K562 (cell line): ENCODE measurements at regions not wholly inside any gene's neighbourhood (a gene's known extent, or its start where the extent isn't known, plus 50 kb on each side); places are given as distances from the start of the nearest gene placed in this dataset.

Source experiments
- ATAC-seq: fragments of 200-7000 bp; cut with Tn5 transposase; 3 replicates; pipeline ENCODE4 v1.9.1; 2020; ENCODE audit warnings: moderate library complexity
- BruUV-seq: library from RNA; stranded (reverse); fragments of 400-500 nt; replicated peaks from 2 replicates; lab custom pipeline; 2021; lab: Mats Ljungman, UMichigan
- CTCF ChIA-PET: fragments of 300-600 bp; formaldehyde crosslinking; extraction: SDS; loops from one replicate; lab custom pipeline; 2021; ENCODE audit warnings: low intra/inter-chr PET ratio; lab: Yijun Ruan, JAX
- POLR2A ChIA-PET: fragments of 300-600, 350-650 bp; sonication (Branson Sonifier 250); formaldehyde crosslinking; extraction: SDS; loops from one replicate; lab custom pipeline; 2021; ENCODE audit warnings: antibody characterized with exemption, inconsistent platforms; lab: Yijun Ruan, JAX
- DNase-seq, 4 experiments: peaks; one replicate each; pipeline versions ENCODE4 v3.0.0 to v3.0.0-alpha.2; 2011 to 2018; ENCODE audit warnings: low spot score in 3 of 4, mixed read lengths in 3 of 4; ENCODE audit errors: extremely low read depth in 1 of 4
- FAIRE-seq: peaks from 2 replicates; lab custom pipeline; 2011; peaks lifted over from hg19 to GRCh38; lab: Jason Lieb, UNC
- H2AFZ ChIP-seq: 2 replicates; pipeline ENCODE4 v1.6.0; 2011; ENCODE audit warnings: low read depth, low read length, control low read depth, inconsistent platforms
- H3K27ac ChIP-seq: fragments of 200-600 bp; 3 replicates; pipeline ENCODE4 v1.8.0; 2011; ENCODE audit warnings: low read depth, mild to moderate bottlenecking, control low read depth, inconsistent platforms, low read length, moderate library complexity, mixed read lengths; ENCODE audit errors: extremely low read depth
- H3K27me3 ChIP-seq, 2 experiments: fragments of 300-600 bp in 1 of 2; 2 replicates in 1 of 2; 3 replicates in 1 of 2; pipeline versions ENCODE4 v1.6.0 to v1.8.0; 2011; ENCODE audit warnings: inconsistent platforms in 2 of 2, low read length in 2 of 2, mild to moderate bottlenecking in 1 of 2, mixed read lengths in 1 of 2, moderate library complexity in 1 of 2; ENCODE audit not compliant: control insufficient read depth in 2 of 2, insufficient read depth in 2 of 2
- H3K36me3 ChIP-seq: fragments of 300-600 bp; 3 replicates; pipeline ENCODE4 v1.8.0; 2011; ENCODE audit warnings: mild to moderate bottlenecking, low read length, inconsistent platforms; ENCODE audit not compliant: control insufficient read depth, insufficient read depth
- H3K4me1 ChIP-seq, 2 experiments: fragments of 200-600 bp in 1 of 2; replicated peaks in 1 of 2; 2 replicates in 1 of 2; 3 replicates in 1 of 2; pipeline versions ENCODE4 v1.5.1 to v1.8.0; 2011; ENCODE audit warnings: inconsistent platforms in 2 of 2, low read length in 2 of 2, mild to moderate bottlenecking in 1 of 2, mixed read lengths in 1 of 2, moderate library complexity in 1 of 2; ENCODE audit not compliant: control insufficient read depth in 2 of 2, insufficient read depth in 2 of 2
- H3K4me2 ChIP-seq: 2 replicates; pipeline ENCODE4 v1.6.1; 2011; ENCODE audit warnings: low read length, control low read depth, inconsistent platforms, mixed read lengths; ENCODE audit not compliant: insufficient read depth
- H3K4me3 ChIP-seq: fragments of 200-600 bp; sonication (generic), shearing (Covaris generic); 2 replicates; pipeline ENCODE4 v1.5.1; 2016; ENCODE audit warnings: control low read depth, inconsistent platforms
- H3K79me2 ChIP-seq: fragments of 200-600 bp; 3 replicates; pipeline ENCODE4 v1.8.0; 2011; ENCODE audit warnings: low read length, inconsistent platforms; ENCODE audit not compliant: control insufficient read depth, insufficient read depth
- H3K9ac ChIP-seq, 2 experiments: 2 replicates each; pipeline versions ENCODE4 v1.6.0 to v1.6.1; 2011; ENCODE audit warnings: low read depth in 2 of 2, low read length in 2 of 2, control low read depth in 1 of 2, inconsistent platforms in 1 of 2, mild to moderate bottlenecking in 1 of 2, mixed read lengths in 1 of 2; ENCODE audit not compliant: insufficient read depth in 1 of 2
- H3K9me1 ChIP-seq: one replicate; pipeline ENCODE4 v1.6.0; 2011; ENCODE audit warnings: inconsistent platforms, mild to moderate bottlenecking, low read length, moderate library complexity; ENCODE audit not compliant: control insufficient read depth, insufficient read depth
- H3K9me3 ChIP-seq: replicated peaks from 2 replicates; pipeline ENCODE4 v1.5.1; 2011; ENCODE audit warnings: low read depth, low read length, inconsistent platforms; ENCODE audit not compliant: control insufficient read depth, insufficient read depth
- H4K20me1 ChIP-seq: replicated peaks from 2 replicates; pipeline ENCODE4 v1.6.1; 2011; ENCODE audit warnings: low read length, inconsistent platforms, mixed read lengths; ENCODE audit not compliant: control insufficient read depth, insufficient read depth
- MED1 ChIP-seq: sonication (generic); formaldehyde crosslinking; IDR thresholded peaks from 2 replicates; pipeline ENCODE4 v1.8.1; 2023; ENCODE audit warnings: missing genetic modification reagents, borderline replicate concordance
- MIER1 ChIP-seq: fragments of 450-650 bp; IDR thresholded peaks from 2 replicates; pipeline ENCODE4 v1.6.1; 2016; ENCODE audit warnings: antibody characterized with exemption, mild to moderate bottlenecking, low read depth
- WGBS: fragments of 100-300 bp; shearing (Covaris generic); methylation state at CpG from one replicate; pipeline ENCODE4 v1.1.6; 2016; ENCODE audit warnings: low coverage, mixed read lengths; ENCODE audit not compliant: insufficient coverage; ENCODE audit errors: missing lambda C conversion rate; 5-methylcytosine and 5-hydroxymethylcytosine counted together
- in situ Hi-C: fragments of 300-500 bp; cut with MboI; formaldehyde crosslinking; loops from 4 replicates; pipeline ENCODE4 v1.15.0; 2018; ENCODE audit warnings: inconsistent platforms, mixed read lengths
- intact Hi-C: fragments of 100-400 bp; cut with micrococcal nuclease; formaldehyde crosslinking; loops from 2 replicates; pipeline ENCODE4 v1.14.2; 2022
- TF ChIP-seq, protein P1 (sequence below): sonication (generic); formaldehyde crosslinking; IDR thresholded peaks from 2 replicates; pipeline ENCODE4 v1.4.0; 2020; ENCODE audit warnings: mild to moderate bottlenecking, missing genetic modification reagents
- TF ChIP-seq, protein P2 (sequence below): fragments of 200-800 bp; sonication (Bioruptor generic); IDR thresholded peaks from 2 replicates; pipeline ENCODE4 v1.6.1; 2017; ENCODE audit warnings: missing genetic modification characterization, missing compliant biosample characterization

DNA sequence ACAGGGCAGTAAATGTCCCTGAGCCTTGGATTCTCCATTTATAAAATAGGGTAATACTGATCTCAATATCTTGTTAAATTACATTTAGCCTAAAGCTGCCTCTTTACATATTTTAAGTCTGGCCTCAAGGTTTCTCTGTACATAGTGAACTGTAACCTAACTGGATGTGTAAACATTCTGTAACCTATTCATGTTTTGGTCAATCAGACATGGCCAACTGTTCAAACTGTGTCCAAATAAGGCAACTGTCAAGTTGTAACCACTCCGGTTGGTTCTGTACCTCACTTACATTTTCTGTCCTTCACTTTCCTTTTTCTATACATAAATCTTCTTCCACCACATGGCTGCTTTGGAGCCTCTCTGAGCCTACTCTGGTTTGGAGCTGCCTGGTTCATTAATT, 107.1 kb upstream of the ITGB1 start (continued):
- TF ChIP-seq MED1 = no peak
- TF ChIP-seq MIER1 = no peak
- TF ChIP-seq, protein P1, sequence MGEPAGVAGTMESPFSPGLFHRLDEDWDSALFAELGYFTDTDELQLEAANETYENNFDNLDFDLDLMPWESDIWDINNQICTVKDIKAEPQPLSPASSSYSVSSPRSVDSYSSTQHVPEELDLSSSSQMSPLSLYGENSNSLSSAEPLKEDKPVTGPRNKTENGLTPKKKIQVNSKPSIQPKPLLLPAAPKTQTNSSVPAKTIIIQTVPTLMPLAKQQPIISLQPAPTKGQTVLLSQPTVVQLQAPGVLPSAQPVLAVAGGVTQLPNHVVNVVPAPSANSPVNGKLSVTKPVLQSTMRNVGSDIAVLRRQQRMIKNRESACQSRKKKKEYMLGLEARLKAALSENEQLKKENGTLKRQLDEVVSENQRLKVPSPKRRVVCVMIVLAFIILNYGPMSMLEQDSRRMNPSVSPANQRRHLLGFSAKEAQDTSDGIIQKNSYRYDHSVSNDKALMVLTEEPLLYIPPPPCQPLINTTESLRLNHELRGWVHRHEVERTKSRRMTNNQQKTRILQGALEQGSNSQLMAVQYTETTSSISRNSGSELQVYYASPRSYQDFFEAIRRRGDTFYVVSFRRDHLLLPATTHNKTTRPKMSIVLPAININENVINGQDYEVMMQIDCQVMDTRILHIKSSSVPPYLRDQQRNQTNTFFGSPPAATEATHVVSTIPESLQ = no peak

DNA sequence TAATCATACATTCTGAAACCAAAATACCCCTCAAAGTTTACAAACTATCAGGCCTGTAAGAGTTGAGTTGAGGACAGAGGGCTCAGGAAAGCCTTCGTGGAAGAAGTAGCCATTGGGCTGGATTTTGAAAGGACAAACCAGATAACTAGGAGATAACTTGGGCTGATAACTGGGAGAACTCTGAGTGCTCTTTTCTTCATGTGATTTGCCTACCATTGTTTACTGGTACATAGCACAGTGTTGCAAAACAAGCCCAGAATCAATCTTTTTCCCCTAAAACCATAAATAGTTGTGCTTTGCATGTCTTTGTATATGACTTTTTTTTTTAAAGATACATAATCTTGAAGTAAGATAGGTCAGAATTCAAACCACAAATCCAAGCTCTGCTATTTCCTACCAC, 106.7 kb upstream of the ITGB1 start:
- ChIA-PET CTCF (no interaction called here), POLR2A (interaction anchor here (0.5 kb wide), 1 partner anchor 49 kb away, joined by 3 read pairs; no protein-coding TSS in a partner anchor)
- Histone ChIP-seq H3K36me3 (no peaks in the 10 kb centered on the region), H3K27ac (no peak overlapping the region), H3K4me1 (peaks cover 0 to 5% of the 10 kb centered on the region in 2 experiments; a peak in 2 of 5 replicates), H3K4me3 (no peak overlapping the region), H3K27me3 (no peaks in the 10 kb centered on the region), H3K9me1 (no peaks in the 10 kb centered on the region), H3K9ac (no peak overlapping the region), H3K9me3 (no peaks in the 10 kb centered on the region), H3K79me2 (no peaks in the 10 kb centered on the region), H2AFZ (no peak overlapping the region), H4K20me1 (no peaks in the 10 kb centered on the region), H3K4me2 (no peak overlapping the region)
- BruUV-seq = no TSS peak
- DNase-seq (no peak), ATAC-seq (no peak), FAIRE-seq (no peak)
- WGBS = 0% methylated on average over 1 of the region's 1 CpG
- intact Hi-C loops = no loop called here
- TF ChIP-seq, protein P2, sequence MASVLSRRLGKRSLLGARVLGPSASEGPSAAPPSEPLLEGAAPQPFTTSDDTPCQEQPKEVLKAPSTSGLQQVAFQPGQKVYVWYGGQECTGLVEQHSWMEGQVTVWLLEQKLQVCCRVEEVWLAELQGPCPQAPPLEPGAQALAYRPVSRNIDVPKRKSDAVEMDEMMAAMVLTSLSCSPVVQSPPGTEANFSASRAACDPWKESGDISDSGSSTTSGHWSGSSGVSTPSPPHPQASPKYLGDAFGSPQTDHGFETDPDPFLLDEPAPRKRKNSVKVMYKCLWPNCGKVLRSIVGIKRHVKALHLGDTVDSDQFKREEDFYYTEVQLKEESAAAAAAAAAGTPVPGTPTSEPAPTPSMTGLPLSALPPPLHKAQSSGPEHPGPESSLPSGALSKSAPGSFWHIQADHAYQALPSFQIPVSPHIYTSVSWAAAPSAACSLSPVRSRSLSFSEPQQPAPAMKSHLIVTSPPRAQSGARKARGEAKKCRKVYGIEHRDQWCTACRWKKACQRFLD = no peak
- in situ Hi-C loops = no loop called here
